ENCODE measurements at regions not wholly inside any gene's neighbourhood (a gene's known extent, or its start where the extent isn't known, plus 50 kb on each side); places are given as distances from the start of the nearest gene placed in this dataset.

- DNase-seq: no peak
Measured at GRCh38 chr2:5026571-5027234, 665.5 kb upstream of the SOX11 start.

- DNase-seq: no peak
Measured at GRCh38 chr2:5035057-5035488, 657.1 kb upstream of the SOX11 start.

GRCh38 chr2:5036256-5036655 lies 655.9 kb upstream of the SOX11 start:
- no peak for DNase-seq

GRCh38 chr2:5039241-5039975 lies 652.8 kb upstream of the SOX11 start:
- DNase-seq: no peak

- DNase-seq: no peak
Measured at GRCh38 chr2:5040571-5040970, 651.6 kb upstream of the SOX11 start.

GRCh38 chr2:5041501-5041900 lies 650.7 kb upstream of the SOX11 start:
- DNase-seq: no peak

- no peak for DNase-seq
Measured at GRCh38 chr2:5042666-5043440, 649.3 kb upstream of the SOX11 start.

GRCh38 chr2:5051300-5051699 lies 640.9 kb upstream of the SOX11 start:
- no peak for DNase-seq

GRCh38 chr2:5052905-5053304 lies 639.3 kb upstream of the SOX11 start:
- DNase-seq: no peak

GRCh38 chr2:5057891-5058351 lies 634.3 kb upstream of the SOX11 start:
- DNase-seq: no peak

GRCh38 chr2:5060956-5061355 lies 631.2 kb upstream of the SOX11 start:
- DNase-seq: no peak

- DNase-seq: no peak
Measured at GRCh38 chr2:5064687-5065086, 627.5 kb upstream of the SOX11 start.

- DNase-seq: no peak
Measured at GRCh38 chr2:5067816-5068215, 624.4 kb upstream of the SOX11 start.

GRCh38 chr2:5070257-5070656 lies 621.9 kb upstream of the SOX11 start:
- no peak for DNase-seq

- DNase-seq: no peak
Measured at GRCh38 chr2:5074733-5075132, 617.5 kb upstream of the SOX11 start.

- DNase-seq: no peak
Measured at GRCh38 chr2:5076599-5076998, 615.6 kb upstream of the SOX11 start.

GRCh38 chr2:5077479-5078089 lies 614.6 kb upstream of the SOX11 start:
- no peak for DNase-seq

GRCh38 chr2:5083402-5083801 lies 608.8 kb upstream of the SOX11 start:
- DNase-seq: no peak

- no peak for DNase-seq
Measured at GRCh38 chr2:5089409-5089808, 602.8 kb upstream of the SOX11 start.

GRCh38 chr2:5093056-5093455 lies 599.1 kb upstream of the SOX11 start:
- no peak for DNase-seq

- no peak for DNase-seq
Measured at GRCh38 chr2:5093518-5093917, 598.7 kb upstream of the SOX11 start.

GRCh38 chr2:5094192-5094591 lies 598.0 kb upstream of the SOX11 start:
- no peak for DNase-seq

GRCh38 chr2:5098286-5098685 lies 593.9 kb upstream of the SOX11 start:
- no peak for DNase-seq

Measured in activated CD8-positive, alpha-beta memory T cell treated with anti-CD3 and anti-CD28 coated beads for 24 hours (primary cell).